Lower leg skin (tissue), 3 donors: ENCODE measurements at regions not wholly inside any gene's neighbourhood (a gene's known extent, or its start where the extent isn't known, plus 50 kb on each side); places are given as distances from the start of the nearest gene placed in this dataset.

Experiments used
- POLR2A ChIP-seq, 2 donors: fragments of 450-650 bp; IDR thresholded peaks; one replicate each; pipeline ENCODE4 v1.6.1; 2016 to 2017; ENCODE audit warnings: antibody characterized with exemption in 2 of 2, mild to moderate bottlenecking in 1 of 2, moderate library complexity in 1 of 2
- TF ChIP-seq, protein P1 (sequence below), 3 donors: fragments of 450-650 bp; IDR thresholded peaks; one replicate each; pipeline ENCODE4 v1.5.1; 2016; ENCODE audit warnings: antibody characterized with exemption in 3 of 3, mild to moderate bottlenecking in 3 of 3, moderate library complexity in 2 of 3

GRCh38 chr2:120854014-120854620 is 118.4 kb downstream of the GLI2 start:
- no peak for TF ChIP-seq POLR2A (IDR thresholded peaks at IDR 0.05)
- TF ChIP-seq, protein P1, sequence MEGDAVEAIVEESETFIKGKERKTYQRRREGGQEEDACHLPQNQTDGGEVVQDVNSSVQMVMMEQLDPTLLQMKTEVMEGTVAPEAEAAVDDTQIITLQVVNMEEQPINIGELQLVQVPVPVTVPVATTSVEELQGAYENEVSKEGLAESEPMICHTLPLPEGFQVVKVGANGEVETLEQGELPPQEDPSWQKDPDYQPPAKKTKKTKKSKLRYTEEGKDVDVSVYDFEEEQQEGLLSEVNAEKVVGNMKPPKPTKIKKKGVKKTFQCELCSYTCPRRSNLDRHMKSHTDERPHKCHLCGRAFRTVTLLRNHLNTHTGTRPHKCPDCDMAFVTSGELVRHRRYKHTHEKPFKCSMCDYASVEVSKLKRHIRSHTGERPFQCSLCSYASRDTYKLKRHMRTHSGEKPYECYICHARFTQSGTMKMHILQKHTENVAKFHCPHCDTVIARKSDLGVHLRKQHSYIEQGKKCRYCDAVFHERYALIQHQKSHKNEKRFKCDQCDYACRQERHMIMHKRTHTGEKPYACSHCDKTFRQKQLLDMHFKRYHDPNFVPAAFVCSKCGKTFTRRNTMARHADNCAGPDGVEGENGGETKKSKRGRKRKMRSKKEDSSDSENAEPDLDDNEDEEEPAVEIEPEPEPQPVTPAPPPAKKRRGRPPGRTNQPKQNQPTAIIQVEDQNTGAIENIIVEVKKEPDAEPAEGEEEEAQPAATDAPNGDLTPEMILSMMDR (IDR thresholded peaks at IDR 0.05) = no peak
